ENCODE measurements at regions not wholly inside any gene's neighbourhood (a gene's known extent, or its start where the extent isn't known, plus 50 kb on each side); places are given as distances from the start of the nearest gene placed in this dataset.
A peak's percentile ranks its signal among the peaks of the same experiment; 100 is the strongest.

- no peak overlapping the region for H3K9ac ChIP-seq (ENCODE audit: low read depth, low read length)
- H3K4me3 ChIP-seq (ENCODE audit: low read length), result no peak overlapping the region
- peaks cover 12% of the 10 kb centered on the region for H3K4me1 ChIP-seq (ENCODE audit: insufficient read depth, low read length)
- WGBS, result 87% methylated on average over 4 of the region's 4 CpGs
- H3K9me3 ChIP-seq (ENCODE audit: insufficient read depth, low read depth, low read length), result no peaks in the 10 kb centered on the region; the same call in 1 of the 2 replicates
- no peaks in the 10 kb centered on the region for H3K27me3 ChIP-seq (ENCODE audit: insufficient read depth, low read length)
- H3K36me3 ChIP-seq (ENCODE audit: insufficient read depth, low read length), result no peaks in the 10 kb centered on the region
- no peak overlapping the region for H3K27ac ChIP-seq (ENCODE audit: low read depth, low read length)
These were observed 86.4 kb upstream of the MED14 start for GRCh38 chrX:40821780-40822179.

GRCh38 chrX:40827331-40827730 is 92.0 kb upstream of the MED14 start:
- 96% methylated on average over 4 of the region's 4 CpGs for WGBS
- H3K9ac ChIP-seq (ENCODE audit: low read depth, low read length), result no peak overlapping the region

GRCh38 chrX:40831750-40832149 is 96.4 kb upstream of the MED14 start:
- Histone ChIP-seq H3K9me3 (ENCODE audit: insufficient read depth, low read depth, low read length) (no peaks in the 10 kb centered on the region), H3K27ac (ENCODE audit: low read depth, low read length) (no peak overlapping the region), H3K27me3 (ENCODE audit: insufficient read depth, low read length) (no peaks in the 10 kb centered on the region), H3K9ac (ENCODE audit: low read depth, low read length) (no peak overlapping the region), H3K36me3 (ENCODE audit: insufficient read depth, low read length) (no peaks in the 10 kb centered on the region), H3K4me3 (ENCODE audit: low read length) (no peak overlapping the region), H3K4me1 (ENCODE audit: insufficient read depth, low read length) (no peaks in the 10 kb centered on the region)
- 92% methylated on average over 12 of the region's 12 CpGs for WGBS

More at GRCh38 chrX:40827331-40827730, 92.0 kb upstream of the MED14 start:
- H3K9me3 ChIP-seq (ENCODE audit: insufficient read depth, low read depth, low read length), result no peaks in the 10 kb centered on the region; the same call in 1 of the 2 replicates
- no peaks in the 10 kb centered on the region for H3K4me1 ChIP-seq (ENCODE audit: insufficient read depth, low read length)
- H3K36me3 ChIP-seq (ENCODE audit: insufficient read depth, low read length), result no peaks in the 10 kb centered on the region
- no peak overlapping the region for H3K27ac ChIP-seq (ENCODE audit: low read depth, low read length)
- H3K27me3 ChIP-seq (ENCODE audit: insufficient read depth, low read length), result no peaks in the 10 kb centered on the region
- H3K4me3 ChIP-seq (ENCODE audit: low read length), result no peak overlapping the region

- Histone ChIP-seq H3K4me1 (ENCODE audit: insufficient read depth, low read length) (no peaks in the 10 kb centered on the region), H3K36me3 (ENCODE audit: insufficient read depth, low read length) (no peaks in the 10 kb centered on the region), H3K27me3 (ENCODE audit: insufficient read depth, low read length) (no peaks in the 10 kb centered on the region), H3K4me3 (ENCODE audit: low read length) (no peak overlapping the region), H3K9ac (ENCODE audit: low read depth, low read length) (no peak overlapping the region), H3K27ac (ENCODE audit: low read depth, low read length) (no peak overlapping the region), H3K9me3 (ENCODE audit: insufficient read depth, low read depth, low read length) (no peaks in the 10 kb centered on the region)
- WGBS, result 97% methylated on average over 39 of the region's 39 CpGs
These were observed 97.4 kb upstream of the MED14 start for GRCh38 chrX:40832723-40833122.

- H3K9me3 ChIP-seq (ENCODE audit: insufficient read depth, low read depth, low read length), result no peaks in the 10 kb centered on the region
- H3K27me3 ChIP-seq (ENCODE audit: insufficient read depth, low read length), result no peaks in the 10 kb centered on the region
- H3K36me3 ChIP-seq (ENCODE audit: insufficient read depth, low read length), result no peaks in the 10 kb centered on the region
- no peak overlapping the region for H3K9ac ChIP-seq (ENCODE audit: low read depth, low read length)
- H3K4me1 ChIP-seq (ENCODE audit: insufficient read depth, low read length), result no peaks in the 10 kb centered on the region
- no peak overlapping the region for H3K4me3 ChIP-seq (ENCODE audit: low read length)
- 95% methylated on average over 33 of the region's 33 CpGs for WGBS
- H3K27ac ChIP-seq (ENCODE audit: low read depth, low read length), result no peak overlapping the region
These were observed 98.9 kb upstream of the MED14 start for GRCh38 chrX:40834225-40834624.

- Histone ChIP-seq H3K27me3 (ENCODE audit: insufficient read depth, low read length) (no peaks in the 10 kb centered on the region), H3K9ac (ENCODE audit: low read depth, low read length) (no peak overlapping the region), H3K27ac (ENCODE audit: low read depth, low read length) (no peak overlapping the region), H3K36me3 (ENCODE audit: insufficient read depth, low read length) (no peaks in the 10 kb centered on the region; the same call in 1 of the 2 replicates), H3K9me3 (ENCODE audit: insufficient read depth, low read depth, low read length) (peaks cover 8% of the 10 kb centered on the region; the same call in 1 of the 2 replicates), H3K4me1 (ENCODE audit: insufficient read depth, low read length) (no peaks in the 10 kb centered on the region), H3K4me3 (ENCODE audit: low read length) (no peak overlapping the region)
- WGBS, result 88% methylated on average over 5 of the region's 7 CpGs
These were observed 100.2 kb upstream of the MED14 start for GRCh38 chrX:40835526-40835925.

- Histone ChIP-seq H3K36me3 (ENCODE audit: insufficient read depth, low read length) (no peaks in the 10 kb centered on the region; the same call in 1 of the 2 replicates), H3K27me3 (ENCODE audit: insufficient read depth, low read length) (no peaks in the 10 kb centered on the region), H3K27ac (ENCODE audit: low read depth, low read length) (no peak overlapping the region; the same call in 1 of the 2 replicates), H3K4me1 (ENCODE audit: insufficient read depth, low read length) (peaks cover 20% of the 10 kb centered on the region), H3K9ac (ENCODE audit: low read depth, low read length) (no peak overlapping the region), H3K4me3 (ENCODE audit: low read length) (no peak overlapping the region), H3K9me3 (ENCODE audit: insufficient read depth, low read depth, low read length) (peaks cover 30% of the 10 kb centered on the region; the same call in 1 of the 2 replicates)
- 94% methylated on average over 2 of the region's 2 CpGs for WGBS
These were observed 108.3 kb upstream of the MED14 start for GRCh38 chrX:40843643-40844042.

GRCh38 chrX:40844471-40844870 is 109.1 kb upstream of the MED14 start:
- Histone ChIP-seq H3K27ac (ENCODE audit: low read depth, low read length) (peak overlapping the region; percentile 99), H3K4me1 (ENCODE audit: insufficient read depth, low read length) (peaks cover 20% of the 10 kb centered on the region), H3K36me3 (ENCODE audit: insufficient read depth, low read length) (no peaks in the 10 kb centered on the region; the same call in 1 of the 2 replicates), H3K27me3 (ENCODE audit: insufficient read depth, low read length) (no peaks in the 10 kb centered on the region), H3K9ac (ENCODE audit: low read depth, low read length) (peak overlapping the region; percentile 54), H3K4me3 (ENCODE audit: low read length) (no peak overlapping the region), H3K9me3 (ENCODE audit: insufficient read depth, low read depth, low read length) (peaks cover 30% of the 10 kb centered on the region; the same call in 1 of the 2 replicates)
- 54% methylated on average over 2 of the region's 2 CpGs for WGBS

- 0% methylated on average over 2 of the region's 5 CpGs for WGBS
- peak overlapping the region; percentile 76 for H3K9ac ChIP-seq (ENCODE audit: low read depth, low read length)
- H3K9me3 ChIP-seq (ENCODE audit: insufficient read depth, low read depth, low read length), result peaks cover 23% of the 10 kb centered on the region; the same call in 1 of the 2 replicates
- no peaks in the 10 kb centered on the region for H3K27me3 ChIP-seq (ENCODE audit: insufficient read depth, low read length)
- H3K4me3 ChIP-seq (ENCODE audit: low read length), result peak overlapping the region; percentile 40
- H3K4me1 ChIP-seq (ENCODE audit: insufficient read depth, low read length), result peaks cover 20% of the 10 kb centered on the region
- H3K36me3 ChIP-seq (ENCODE audit: insufficient read depth, low read length), result no peaks in the 10 kb centered on the region
- peak overlapping the region; percentile 99 for H3K27ac ChIP-seq (ENCODE audit: low read depth, low read length)
These were observed 110.1 kb upstream of the MED14 start for GRCh38 chrX:40845331-40845911.

- no peaks in the 10 kb centered on the region for H3K27me3 ChIP-seq (ENCODE audit: insufficient read depth, low read length)
These were observed 114.8 kb upstream of the MED14 start for GRCh38 chrX:40849906-40850823.

GRCh38 chrX:40852586-40852985 is 117.2 kb upstream of the MED14 start:
- Histone ChIP-seq H3K27me3 (ENCODE audit: insufficient read depth, low read length) (no peaks in the 10 kb centered on the region), H3K9me3 (ENCODE audit: insufficient read depth, low read depth, low read length) (no peaks in the 10 kb centered on the region), H3K36me3 (ENCODE audit: insufficient read depth, low read length) (no peaks in the 10 kb centered on the region), H3K4me1 (ENCODE audit: insufficient read depth, low read length) (peaks cover 21% of the 10 kb centered on the region), H3K9ac (ENCODE audit: low read depth, low read length) (peak overlapping the region; percentile 60), H3K27ac (ENCODE audit: low read depth, low read length) (peak overlapping the region; percentile 99), H3K4me3 (ENCODE audit: low read length) (no peak overlapping the region)

More at GRCh38 chrX:40849906-40850823, 114.8 kb upstream of the MED14 start:
- no peak overlapping the region for H3K4me3 ChIP-seq (ENCODE audit: low read length)
- peaks cover 32% of the 10 kb centered on the region for H3K4me1 ChIP-seq (ENCODE audit: insufficient read depth, low read length)
- H3K27ac ChIP-seq (ENCODE audit: low read depth, low read length), result peak overlapping the region; percentile 30; the same call in 1 of the 2 replicates
- H3K36me3 ChIP-seq (ENCODE audit: insufficient read depth, low read length), result no peaks in the 10 kb centered on the region
- no peak overlapping the region for H3K9ac ChIP-seq (ENCODE audit: low read depth, low read length)
- H3K9me3 ChIP-seq (ENCODE audit: insufficient read depth, low read depth, low read length), result no peaks in the 10 kb centered on the region
- 88% methylated on average over 4 of the region's 5 CpGs for WGBS
